ENCODE measurements at regions not wholly inside any gene's neighbourhood (a gene's known extent, or its start where the extent isn't known, plus 50 kb on each side); places are given as distances from the start of the nearest gene placed in this dataset.
A peak's percentile ranks its signal among the peaks of the same experiment; 100 is the strongest.
"Not testable (repeated sequence)": the region's sequence is repeated elsewhere in the genome, so short reads cannot be mapped to it uniquely, and the experiment has no call there.

- DNase-seq, result no peak
These were observed 212.9 kb downstream of the CYP26B1 start for GRCh38 chr2:71934595-71935261.

DNA sequence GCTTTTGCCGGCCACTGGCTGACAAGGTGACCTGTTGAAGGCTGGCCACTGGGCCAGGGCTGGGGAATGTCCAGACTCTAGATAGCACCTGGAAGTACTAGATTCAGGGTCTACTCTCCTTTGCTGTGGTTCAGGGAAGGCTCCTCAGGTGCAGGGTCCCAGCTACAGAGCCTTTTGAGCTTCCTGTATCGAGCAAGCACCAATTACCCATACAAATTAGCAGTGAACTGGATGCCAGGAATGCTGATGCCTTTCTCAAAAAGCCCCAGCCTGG, 213.4 kb downstream of the CYP26B1 start:
- no peak for DNase-seq

DNA sequence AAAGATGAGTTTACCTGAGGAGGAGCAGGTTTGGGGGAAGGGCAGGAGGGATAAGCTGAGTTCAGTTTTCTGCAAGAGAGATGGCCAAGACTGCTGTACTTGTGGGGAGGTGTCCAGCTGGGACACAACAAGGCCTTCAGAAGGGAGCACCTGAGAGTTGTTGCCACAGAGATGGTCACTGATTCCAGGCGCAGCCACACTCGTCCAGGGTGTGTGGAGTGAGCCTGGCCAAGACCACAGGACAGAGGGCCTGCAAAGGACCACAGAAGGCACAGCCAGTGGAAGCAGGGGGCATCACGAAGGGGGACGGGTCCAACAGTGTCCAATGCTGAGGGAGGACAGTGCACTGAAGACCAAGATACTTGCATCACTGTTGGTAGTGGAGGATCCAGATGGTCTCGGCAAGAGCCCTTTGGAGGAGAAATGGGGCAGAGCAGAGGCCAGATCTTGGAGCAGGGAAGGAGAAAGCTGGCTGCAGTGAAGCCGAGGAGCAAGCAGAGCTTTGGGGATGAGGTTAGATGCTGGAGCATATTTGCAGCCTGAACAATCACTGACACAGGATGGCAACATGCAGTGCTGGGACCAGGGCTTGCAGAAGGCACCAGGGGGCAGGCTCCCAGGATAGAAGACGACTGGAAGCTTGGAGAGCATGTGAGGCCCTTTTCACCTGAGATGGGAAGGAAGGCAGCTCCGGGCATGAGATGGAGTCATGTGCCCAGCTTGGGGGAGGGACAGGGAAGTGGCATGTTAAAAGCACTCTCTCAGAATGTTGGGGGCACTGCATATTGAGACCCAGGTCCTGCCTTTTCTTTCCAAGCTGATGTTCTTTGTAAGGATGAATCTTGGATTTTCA, 214.0 kb downstream of the CYP26B1 start:
- DNase-seq, result no peak

DNA sequence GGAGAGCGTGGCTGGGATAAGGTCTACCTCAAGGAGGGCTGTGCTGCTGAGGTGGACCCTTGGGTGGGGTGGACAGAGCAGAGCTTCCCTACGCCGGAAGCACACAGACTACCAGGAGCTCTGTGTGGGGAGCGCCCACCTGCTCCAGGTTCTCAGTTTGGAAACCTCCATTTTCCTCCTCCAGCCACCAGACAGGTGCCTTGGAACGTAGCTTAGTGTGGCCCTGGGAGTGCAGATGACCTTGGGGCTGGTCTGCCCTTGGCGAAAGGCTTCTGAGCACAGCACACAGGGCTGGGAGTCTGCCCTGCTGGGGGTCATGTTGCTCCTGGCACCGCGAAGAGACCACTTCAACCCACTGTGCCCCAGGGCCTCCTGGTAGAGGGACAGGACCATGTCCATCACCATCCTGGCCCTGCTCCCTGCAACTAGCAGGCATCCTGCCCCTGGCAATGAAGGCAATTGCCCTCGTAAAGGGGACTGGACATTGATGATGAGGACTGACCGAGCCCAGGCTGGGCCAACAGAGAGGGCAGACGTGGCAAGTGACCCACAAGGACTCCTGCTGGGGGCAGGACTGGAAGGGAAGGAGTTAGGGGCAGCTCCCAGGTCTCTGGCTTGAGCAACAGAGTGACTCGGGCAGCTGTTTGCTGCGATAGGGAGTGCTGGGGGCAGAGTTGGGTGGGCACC, 214.7 kb downstream of the CYP26B1 start:
- DNase-seq, result no peak

DNA sequence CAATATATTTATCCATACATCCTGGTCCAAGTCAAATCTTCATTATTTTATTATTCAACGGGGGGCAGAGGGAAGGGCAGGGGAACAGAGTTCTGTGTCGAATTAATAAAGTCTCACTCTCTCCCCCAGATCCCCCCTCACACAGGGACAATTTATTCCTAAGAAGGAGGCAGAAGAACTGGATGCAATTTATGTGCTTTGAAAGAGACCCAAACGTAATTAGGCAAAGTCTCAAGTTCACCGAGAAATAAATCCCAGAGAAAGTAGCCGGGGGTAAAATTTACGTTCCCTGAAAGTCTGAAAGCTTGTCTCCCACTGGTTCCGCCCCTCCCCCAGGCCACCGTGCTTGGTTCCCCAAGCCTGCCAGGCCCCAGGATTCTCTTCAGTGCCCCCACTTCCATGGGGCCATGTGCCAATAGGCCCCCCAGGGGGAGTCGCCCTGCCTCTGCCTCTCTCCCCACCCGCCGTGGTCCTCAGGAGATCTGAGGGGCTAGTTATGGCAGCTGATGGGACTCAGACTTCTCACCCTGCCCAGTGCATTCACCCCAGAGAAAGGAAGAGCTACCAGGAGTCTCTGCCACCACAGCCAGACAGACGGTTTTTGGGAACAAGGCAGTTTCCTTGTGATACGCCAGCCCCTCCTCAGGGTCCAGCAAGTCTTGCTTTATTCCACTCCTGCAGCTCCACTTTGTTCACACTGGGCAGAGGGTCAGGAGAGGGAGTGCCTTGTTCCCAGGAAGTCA, 215.5 kb downstream of the CYP26B1 start:
- DNase-seq, result no peak

GRCh38 chr2:71930049-71930681, 217.5 kb downstream of the CYP26B1 start:
- peak; percentile 93 for DNase-seq

DNA sequence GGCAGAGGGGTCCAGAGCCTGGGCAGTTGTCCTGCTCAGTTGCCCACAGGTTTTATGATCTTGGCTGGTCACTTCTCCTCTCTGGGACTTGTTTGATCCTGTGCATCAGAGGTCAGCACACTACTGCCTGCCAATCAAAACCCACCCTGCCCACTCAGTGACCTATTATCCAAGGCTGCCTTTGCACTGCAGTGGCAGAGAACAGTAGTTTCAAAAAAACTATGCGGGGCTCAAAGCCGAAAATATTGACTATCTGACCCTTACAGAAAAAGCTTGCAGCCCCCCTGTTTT, 218.2 kb downstream of the CYP26B1 start:
- DNase-seq, result no peak

DNA sequence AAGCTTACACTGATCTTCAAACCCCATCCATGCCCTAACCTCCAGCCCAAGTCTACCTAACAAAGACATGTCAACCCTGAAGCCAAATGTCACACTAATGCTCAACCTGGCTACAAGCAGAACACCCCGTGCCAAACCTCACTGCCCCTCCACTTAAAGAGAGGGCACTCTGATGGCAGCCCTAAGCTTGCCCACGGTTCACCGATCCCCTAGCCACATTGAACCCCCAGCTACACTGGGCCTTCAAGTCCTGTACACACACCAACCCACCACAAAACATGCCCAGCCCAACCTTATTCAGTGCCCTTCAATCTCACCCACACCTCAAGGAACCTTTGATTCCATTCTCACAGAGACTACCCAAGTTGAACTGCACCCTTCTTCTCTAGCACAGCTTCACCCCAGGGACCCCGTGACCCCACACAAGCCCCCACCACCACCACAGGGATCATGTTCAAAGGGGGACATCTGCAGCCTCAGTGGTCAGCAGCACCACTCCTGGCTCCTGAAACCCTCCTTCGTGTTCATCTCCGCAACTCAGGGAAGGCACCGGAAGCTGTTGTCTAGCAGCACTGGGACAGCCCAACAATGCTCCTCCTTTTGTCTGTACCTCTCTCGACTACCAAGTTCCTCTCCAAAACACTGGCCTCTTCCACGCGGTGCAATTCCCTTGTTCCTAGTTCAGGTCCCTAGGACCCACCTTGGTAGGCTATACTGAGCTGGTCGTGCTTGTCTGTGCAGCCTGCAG, 218.8 kb downstream of the CYP26B1 start:
- DNase-seq, result no peak

DNA sequence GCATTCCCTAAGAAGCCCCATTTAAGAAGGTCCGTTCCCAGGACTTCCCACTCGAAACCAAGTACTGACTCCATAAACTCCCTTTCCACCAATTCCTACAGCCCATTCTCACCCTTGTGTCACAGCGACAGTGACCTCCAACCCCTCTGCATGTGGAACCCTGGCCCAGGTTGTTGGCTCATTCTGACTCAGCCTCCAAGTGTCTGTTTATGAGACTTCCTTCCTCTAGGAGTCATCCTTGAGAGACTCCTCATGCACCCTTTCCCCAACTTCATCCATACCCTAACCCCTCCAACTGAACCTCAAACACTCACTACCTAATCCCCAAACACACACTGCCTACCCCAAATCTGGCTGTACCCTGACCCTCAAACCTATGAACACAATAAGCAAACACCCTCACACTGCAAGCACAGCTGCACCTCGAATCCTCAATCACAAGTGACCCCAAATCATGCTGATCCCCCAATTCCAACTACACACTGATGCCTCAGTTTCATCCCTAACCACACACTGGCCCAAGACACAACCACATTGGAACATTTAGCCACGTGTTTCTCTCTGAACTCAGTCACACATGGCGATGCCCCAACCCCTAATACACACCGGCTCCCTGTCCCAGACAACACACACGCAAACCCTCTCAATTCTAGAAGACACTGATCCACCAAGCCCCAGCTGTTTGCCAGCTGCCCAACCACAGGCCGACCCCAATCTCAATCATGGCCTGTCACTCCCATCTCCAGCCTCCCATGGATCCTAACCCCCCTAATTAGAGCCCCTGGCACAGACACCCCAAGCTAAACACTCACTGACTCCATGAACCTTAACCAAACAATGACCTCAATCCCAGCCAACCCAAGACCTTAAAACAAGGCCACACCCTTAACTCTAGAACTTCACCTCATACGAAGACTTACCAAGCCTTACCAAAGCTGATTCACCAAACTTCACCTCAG, 219.6 kb downstream of the CYP26B1 start:
- DNase-seq, result no peak

DNA sequence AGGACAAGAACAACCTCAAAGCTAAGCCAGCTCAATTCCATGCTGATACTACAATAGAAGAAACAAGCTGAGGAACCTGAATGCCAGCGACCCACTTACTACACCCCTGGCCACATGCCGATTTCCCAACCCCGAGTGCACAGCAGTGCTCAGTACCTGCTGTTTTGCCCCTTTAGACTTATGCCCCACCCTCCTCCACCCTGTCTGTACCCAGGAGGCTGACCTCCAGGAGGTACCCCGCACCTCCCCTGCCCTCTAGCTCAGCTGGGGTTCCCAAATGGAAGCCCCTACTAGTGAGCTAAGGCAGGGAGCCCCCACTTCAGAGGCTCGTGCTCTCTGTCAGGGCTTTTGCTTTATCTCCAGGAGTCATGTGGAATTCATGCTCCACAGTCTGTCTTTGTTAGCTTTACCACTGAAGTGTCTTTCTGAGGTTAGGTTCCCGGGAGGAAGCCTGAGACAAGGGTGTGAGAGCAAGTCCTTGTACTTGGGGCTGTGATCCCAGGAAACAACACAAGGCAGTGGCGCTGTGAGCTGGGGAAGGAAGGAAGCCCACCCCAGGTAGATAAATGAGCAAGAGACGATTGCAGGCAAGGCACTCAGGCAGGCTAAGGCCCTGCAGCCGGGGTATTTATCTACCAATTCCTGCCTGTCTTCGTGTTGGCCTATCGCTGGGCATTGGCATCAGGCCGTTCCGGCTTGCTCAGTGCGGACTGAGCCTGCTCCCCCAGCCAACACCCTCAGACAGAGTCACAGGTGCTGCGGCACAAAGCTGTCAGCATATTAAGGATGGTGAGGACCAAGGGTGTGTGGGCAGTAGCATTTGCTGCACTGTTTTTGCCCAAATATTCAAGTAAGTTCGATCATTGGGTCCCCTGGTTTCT, 220.5 kb downstream of the CYP26B1 start:
- no peak for DNase-seq

DNA sequence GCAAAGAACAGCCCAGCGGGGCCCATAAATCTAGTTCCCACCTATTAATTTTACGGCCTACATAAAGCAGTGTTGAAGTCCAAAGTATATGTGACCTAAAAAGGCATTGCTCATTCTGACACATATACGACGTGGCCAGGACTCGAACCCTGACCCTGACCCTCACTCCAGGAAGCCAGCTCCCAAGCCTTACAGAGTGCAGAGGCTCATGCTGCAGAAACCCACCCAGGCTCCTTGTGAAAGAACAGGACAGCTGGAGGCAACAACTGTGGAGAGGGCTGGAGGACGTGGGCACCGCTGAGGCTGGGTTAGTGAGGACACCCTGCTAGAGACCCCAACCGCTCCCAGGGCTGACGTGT, 221.6 kb downstream of the CYP26B1 start:
- DNase-seq, result no peak

GRCh38 chr2:71925268-71926088, 222.2 kb downstream of the CYP26B1 start:
- DNase-seq, result no peak

DNA sequence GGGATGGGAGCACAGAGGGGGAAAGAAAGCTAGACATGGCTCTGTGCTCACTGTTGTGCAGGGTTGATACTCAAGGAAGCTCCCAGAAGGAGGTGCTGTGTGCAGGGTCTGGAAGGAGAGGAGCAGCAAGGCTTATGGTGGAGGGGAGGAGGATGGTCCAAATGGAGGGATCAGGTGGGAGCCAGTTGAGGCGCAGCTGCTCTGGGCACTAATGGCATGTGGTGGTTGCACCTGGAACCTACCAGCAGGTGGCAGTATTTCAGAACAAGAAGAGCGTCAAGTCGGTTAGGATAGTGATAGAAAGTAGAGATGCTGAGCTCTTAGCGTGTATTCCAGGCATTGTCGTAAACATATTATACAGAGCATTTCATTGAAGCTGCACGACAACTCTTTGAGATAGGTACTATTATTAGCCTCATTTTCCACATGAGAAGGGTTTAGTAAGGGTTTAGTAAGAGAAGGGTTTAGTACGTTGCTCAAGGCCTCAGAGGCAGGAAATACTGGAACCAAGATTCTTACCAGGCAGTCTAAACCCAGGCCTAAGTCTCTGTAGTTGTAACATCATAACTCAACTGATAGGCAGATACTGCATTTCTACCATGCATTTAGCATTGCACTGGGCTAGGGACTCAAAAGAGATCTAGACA, 223.7 kb downstream of the CYP26B1 start:
- peak; percentile 68 for DNase-seq

GRCh38 chr2:71923143-71923525, 224.5 kb downstream of the CYP26B1 start:
- DNase-seq, result no peak

DNA sequence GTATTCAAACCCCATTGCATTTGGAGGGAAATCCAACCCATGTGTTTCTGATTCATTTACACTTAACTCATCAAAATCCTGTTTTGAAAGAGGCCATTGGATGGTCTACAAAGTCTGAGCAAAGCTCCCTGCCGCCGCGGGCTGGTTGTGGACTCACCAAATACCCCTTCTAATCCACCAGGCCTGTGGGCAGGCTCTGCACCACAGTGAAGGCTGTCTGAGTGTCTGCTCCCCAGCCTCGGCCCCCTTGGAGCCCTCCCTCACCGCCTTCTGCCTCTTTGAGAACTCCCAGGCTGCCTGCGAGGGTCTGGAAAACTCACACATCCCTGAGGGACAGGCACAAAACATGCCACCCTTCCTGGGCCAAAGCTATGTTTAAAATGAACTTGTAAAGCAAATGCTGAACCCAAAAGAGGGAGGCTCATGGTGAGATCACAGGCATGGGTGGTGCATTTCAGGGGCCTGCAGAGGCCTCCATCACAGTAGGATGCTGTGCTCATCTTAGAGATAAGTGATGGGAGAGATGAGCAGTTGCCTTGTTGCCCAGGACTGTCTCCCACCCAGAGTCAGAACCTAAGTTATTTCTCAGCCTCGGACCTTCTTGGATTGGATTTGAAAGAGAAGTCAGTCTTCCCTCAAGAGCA, 225.0 kb downstream of the CYP26B1 start:
- DNase-seq, result no peak

- no peak for DNase-seq
These were observed 225.6 kb downstream of the CYP26B1 start for GRCh38 chr2:71922091-71922490.

- DNase-seq, result not testable (repeated sequence)
These were observed 226.8 kb downstream of the CYP26B1 start for GRCh38 chr2:71920819-71921218.

DNA sequence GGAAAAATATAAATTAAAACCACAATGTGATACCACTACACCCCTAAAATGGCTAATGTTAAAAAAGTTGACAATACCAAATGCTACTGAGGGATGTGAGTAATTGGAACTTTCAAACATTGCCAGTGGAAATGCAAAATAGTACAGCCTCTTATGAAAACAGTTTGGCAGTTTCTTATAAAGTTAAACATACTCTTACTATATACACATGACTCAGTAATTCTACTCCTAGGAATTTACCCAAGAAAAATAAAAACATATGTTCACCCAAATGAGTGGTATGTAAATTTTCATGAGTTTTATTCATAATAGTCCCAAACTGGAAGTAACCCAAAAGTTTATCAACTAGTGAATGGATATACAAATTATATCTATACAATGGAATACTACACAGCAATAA, 228.0 kb downstream of the CYP26B1 start:
- DNase-seq, result no peak

Measured in COR-L47 (cell line).